ENCODE measurements at regions not wholly inside any gene's neighbourhood (a gene's known extent, or its start where the extent isn't known, plus 50 kb on each side); places are given as distances from the start of the nearest gene placed in this dataset.

DNA sequence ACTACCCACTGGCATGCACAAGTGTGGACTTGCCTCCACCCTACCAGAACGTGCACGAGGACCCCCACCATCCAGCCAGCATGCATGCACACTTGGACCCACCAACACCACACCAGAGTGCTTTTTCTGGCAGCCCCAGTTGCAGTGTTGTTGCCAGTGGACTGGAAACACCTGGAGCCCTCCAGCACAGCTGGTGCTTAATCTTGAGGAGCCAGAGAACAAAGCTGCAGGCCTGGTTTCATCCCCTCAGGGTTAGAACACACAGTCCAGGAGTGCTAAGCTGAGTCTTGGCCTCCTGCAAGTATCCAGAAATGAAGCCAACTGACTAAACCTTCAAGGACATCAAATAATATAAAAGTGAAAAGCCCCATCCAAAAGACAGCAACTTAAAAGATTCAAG, 888.0 kb downstream of the NTRK3 start:
- H3K9ac ChIP-seq (replicated peaks in 1 of 4; ENCODE audit: extremely low read depth in 1 of 4, low read depth in 3 of 4, low read length in 3 of 4) = no peak overlapping the region
- no peak overlapping the region for H3K56ac ChIP-seq (replicated peaks; ENCODE audit: insufficient read length, low read depth, low read length)
- peak overlapping the region; percentile 72 for H2BK12ac ChIP-seq (ENCODE audit: low read depth, low read length)
- peak overlapping the region; percentile 95 for H2AK5ac ChIP-seq (ENCODE audit: low read depth, low read length)
- no peak overlapping the region for H3K14ac ChIP-seq (ENCODE audit: insufficient read length)
- no peaks in the 10 kb centered on the region; the same call in 1 of the 2 replicates for H3K23me2 ChIP-seq (ENCODE audit: low read depth, low read length)
- no peak overlapping the region for H3K4me2 ChIP-seq (ENCODE audit: insufficient read depth in 1 of 2, low read depth in 2 of 2, low read length in 2 of 2)
- no peak overlapping the region; the same call in 1 of the 2 replicates for H2BK20ac ChIP-seq (ENCODE audit: low read length)
- no peak overlapping the region for H2AFZ ChIP-seq (ENCODE audit: low read length)
- H3K79me2 ChIP-seq (ENCODE audit: control insufficient read depth in 1 of 2, insufficient read depth in 2 of 2, low read length in 2 of 2) = no peaks in the 10 kb centered on the region
- no peak overlapping the region for H4K91ac ChIP-seq (replicated peaks; ENCODE audit: insufficient read length, low read length)
- H3K23ac ChIP-seq (ENCODE audit: insufficient read length) = no peak overlapping the region
- no peak overlapping the region for H4K5ac ChIP-seq (ENCODE audit: insufficient read length, low read depth, low read length)
- no peaks in the 10 kb centered on the region for H3K36me3 ChIP-seq (ENCODE audit: control insufficient read depth in 2 of 4, insufficient read depth in 4 of 4, low read length in 3 of 4)
- peak overlapping the region; percentile 91 for H3K4ac ChIP-seq (replicated peaks; ENCODE audit: insufficient read length, low read depth, low read length)
- H4K8ac ChIP-seq (ENCODE audit: extremely low read depth, insufficient read depth, low read length) = no peak overlapping the region; the same call in 1 of the 2 replicates
- TF ChIP-seq RAD21 (IDR thresholded peaks at IDR 0.05 in 1 of 2, conservative IDR thresholded peaks at IDR 0.05 in 1 of 2; ENCODE audit: low read depth in 2 of 2, low read length in 2 of 2) (no peak), RXRA (IDR thresholded peaks at IDR 0.05; ENCODE audit: insufficient read depth, low read depth, low read length) (no peak), POLR2A (IDR thresholded peaks at IDR 0.05; ENCODE audit: control extremely low read depth in 1 of 2, low read depth in 2 of 2, low read length in 2 of 2) (no peak), RBBP5 (IDR thresholded peaks at IDR 0.05; ENCODE audit: borderline replicate concordance, low read depth, low read length) (no peak), POU5F1 (IDR thresholded peaks at IDR 0.05; ENCODE audit: low read depth, low read length) (no peak), CREB1 (IDR thresholded peaks at IDR 0.05) (no peak), TAF1 (IDR thresholded peaks at IDR 0.05; ENCODE audit: low read depth, low read length) (no peak), HDAC2 (IDR thresholded peaks at IDR 0.05; ENCODE audit: borderline replicate concordance in 1 of 2, low read depth in 2 of 2, low read length in 2 of 2) (no peak), ASH2L (IDR thresholded peaks at IDR 0.05; ENCODE audit: low read length) (no peak)
- TF ChIP-seq, protein P1, sequence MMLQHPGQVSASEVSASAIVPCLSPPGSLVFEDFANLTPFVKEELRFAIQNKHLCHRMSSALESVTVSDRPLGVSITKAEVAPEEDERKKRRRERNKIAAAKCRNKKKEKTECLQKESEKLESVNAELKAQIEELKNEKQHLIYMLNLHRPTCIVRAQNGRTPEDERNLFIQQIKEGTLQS (IDR thresholded peaks at IDR 0.05; ENCODE audit: insufficient read depth, low read depth, low read length) = no peak
- no peaks in the 10 kb centered on the region for H3K79me1 ChIP-seq (ENCODE audit: low read depth, low read length)
- no peak overlapping the region for H3K18ac ChIP-seq (ENCODE audit: extremely low read depth, low read length)
- ChIA-PET POLR2A (ENCODE audit: partially characterized antibody) (no interaction called here), CTCF (ENCODE audit: partially characterized antibody) (interaction anchor here (1.0 kb wide), 1 partner anchor 23 kb away, joined by 3 read pairs; no protein-coding TSS in a partner anchor)
- DNase-seq (ENCODE audit: low read depth in 1 of 2, low spot score in 2 of 2) (no peak), FAIRE-seq (no peak)
- H3K27me3 ChIP-seq (replicated peaks in 1 of 4; ENCODE audit: control insufficient read depth in 3 of 4, extremely low read depth in 1 of 4, insufficient read depth in 3 of 4, low read length in 3 of 4) = no peaks in the 10 kb centered on the region
- H4K20me1 ChIP-seq (replicated peaks in 1 of 2; ENCODE audit: control insufficient read depth in 1 of 2, insufficient read depth in 2 of 2, low read length in 2 of 2) = no peaks in the 10 kb centered on the region
- no peak overlapping the region for H3K4me3 ChIP-seq (ENCODE audit: extremely low read depth in 1 of 4, insufficient read depth in 2 of 4, low read depth in 3 of 4, low read length in 4 of 4)
- no peaks in the 10 kb centered on the region for H3K9me3 ChIP-seq (ENCODE audit: insufficient read depth in 2 of 2, low read depth in 1 of 2, low read length in 1 of 2)
- no peak overlapping the region for H2BK120ac ChIP-seq (replicated peaks; ENCODE audit: low read depth, low read length)
- H2BK15ac ChIP-seq (ENCODE audit: low read length) = no peak overlapping the region
- peaks cover 0 to 5% (median 0%) of the 10 kb centered on the region in 4 experiments; a peak in 2 of 7 replicates for H3K4me1 ChIP-seq (replicated peaks in 1 of 4; ENCODE audit: control insufficient read depth in 3 of 4, insufficient read depth in 4 of 4, low read length in 3 of 4)
- peak overlapping the region; percentile 93 for H2BK5ac ChIP-seq (ENCODE audit: low read depth, low read length)
- H3K27ac ChIP-seq (ENCODE audit: low read depth, low read length) = no peak overlapping the region
- 75% methylated on average over 2 of the region's 2 CpGs; no CpG with 5 or more reads in 1 of the 2 experiments for WGBS, 2 experiments (ENCODE audit: extremely low coverage in 1 of 2, insufficient coverage in 1 of 2, insufficient read length in 1 of 2, insufficient replicate concordance in 2 of 2, low coverage in 1 of 2, low lambda C conversion rate in 2 of 2, missing lambda C conversion rate in 1 of 2)
